Activated naive CD8-positive, alpha-beta T cell treated with anti-CD3 and anti-CD28 coated beads for 36 hours (primary cell): ENCODE measurements at regions not wholly inside any gene's neighbourhood (a gene's known extent, or its start where the extent isn't known, plus 50 kb on each side); places are given as distances from the start of the nearest gene placed in this dataset.

Source experiments
- DNase-seq: peaks from one replicate; pipeline ENCODE4 v3.0.0; 2021
- H3K27ac Mint-ChIP-seq: one replicate; pipeline ENCODE4 v1.8.0; 2022; ENCODE audit warnings: mild to moderate bottlenecking, moderate library complexity, mixed read lengths
- H3K27me3 Mint-ChIP-seq: one replicate; pipeline ENCODE4 v1.8.0; 2022; ENCODE audit warnings: mild to moderate bottlenecking, mixed read lengths
- H3K36me3 Mint-ChIP-seq: one replicate; pipeline ENCODE4 v1.8.0; 2021; ENCODE audit warnings: mild to moderate bottlenecking, mixed read lengths
- H3K4me1 Mint-ChIP-seq: one replicate; pipeline ENCODE4 v1.8.0; 2021; ENCODE audit warnings: mixed read lengths
- H3K4me3 Mint-ChIP-seq: one replicate; pipeline ENCODE4 v1.8.0; 2022; ENCODE audit warnings: mild to moderate bottlenecking, moderate library complexity, mixed read lengths
- H3K9me3 Mint-ChIP-seq: one replicate; pipeline ENCODE4 v1.8.0; 2022; ENCODE audit warnings: mixed read lengths

DNA sequence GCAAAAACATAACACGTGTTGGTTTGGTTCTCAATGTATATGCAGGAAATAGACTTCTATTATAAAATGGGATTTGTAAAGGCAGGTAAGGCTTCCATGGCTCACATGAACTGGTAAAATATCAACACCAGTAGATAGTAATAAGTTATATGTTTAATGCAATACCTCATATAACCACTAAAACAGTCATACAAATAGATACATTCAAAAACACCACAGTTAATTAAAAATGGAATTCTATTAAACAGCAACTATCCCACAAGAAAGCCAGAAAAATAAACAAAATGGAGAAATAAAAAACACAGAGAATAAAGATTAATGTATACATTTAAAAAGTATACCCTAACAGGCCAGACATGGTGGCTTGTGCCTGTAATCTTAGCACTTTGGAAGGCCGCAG is 243.8 kb upstream of the LRATD1 start:
- Mint-ChIP-seq H3K27me3 (no peaks in the 10 kb centered on the region), H3K27ac (no peak overlapping the region), H3K36me3 (no peaks in the 10 kb centered on the region)

DNA sequence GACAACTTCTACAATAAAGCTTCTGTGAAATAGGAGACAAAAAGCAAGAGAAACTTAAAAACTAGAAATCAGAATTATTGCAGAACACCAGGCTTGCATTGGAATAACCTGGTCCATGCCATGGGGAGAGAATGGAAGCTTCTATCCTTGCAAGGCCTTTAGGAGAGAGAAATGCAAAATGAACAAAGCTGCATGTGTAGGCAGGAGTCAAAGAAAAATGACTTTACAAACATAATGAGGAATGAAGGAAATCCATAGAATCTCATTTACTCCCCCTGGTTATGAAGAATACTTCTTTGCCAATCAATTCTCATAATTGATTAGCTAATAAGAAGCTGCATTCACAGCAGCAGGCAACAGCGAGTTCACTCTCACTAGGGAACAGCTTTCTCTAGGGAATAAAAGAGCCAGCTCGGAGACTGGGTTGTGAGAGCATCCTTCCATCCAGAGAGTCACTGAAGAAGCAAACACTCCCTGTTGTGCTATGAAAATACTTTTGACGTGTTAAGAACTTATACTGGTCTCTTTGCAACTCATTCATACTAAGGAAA is 235.9 kb upstream of the LRATD1 start:
- Mint-ChIP-seq H3K36me3 (no peaks in the 10 kb centered on the region), H3K4me3 (no peak overlapping the region), H3K27ac (no peak overlapping the region), H3K27me3 (no peaks in the 10 kb centered on the region), H3K4me1 (no peaks in the 10 kb centered on the region), H3K9me3 (no peaks in the 10 kb centered on the region)
- DNase-seq: no peak

More for the DNA sequence above, 243.8 kb upstream of the LRATD1 start:
- no peak for DNase-seq
- Mint-ChIP-seq H3K9me3 (no peaks in the 10 kb centered on the region), H3K4me1 (no peaks in the 10 kb centered on the region), H3K4me3 (no peak overlapping the region)

DNA sequence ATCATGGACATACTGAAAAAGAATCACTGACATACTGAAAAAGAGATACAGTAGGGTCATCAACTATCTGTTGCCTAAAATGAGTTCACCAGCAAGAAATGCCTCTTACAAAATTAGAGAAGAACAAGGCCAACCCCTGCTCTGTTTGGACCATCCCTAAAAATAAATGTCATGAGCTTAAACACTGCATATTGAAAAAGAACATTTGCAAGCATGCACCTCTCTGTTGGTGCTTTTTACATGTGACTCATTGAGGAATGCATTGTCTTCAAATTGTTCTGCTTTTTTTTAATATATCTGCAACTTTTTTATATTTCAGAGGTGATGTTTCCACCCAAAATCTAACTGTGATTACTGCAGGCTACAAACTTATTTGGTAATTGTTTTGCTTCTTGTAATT is 233.9 kb upstream of the LRATD1 start:
- no peak overlapping the region for H3K27ac Mint-ChIP-seq
- no peaks in the 10 kb centered on the region for H3K36me3 Mint-ChIP-seq
- no peaks in the 10 kb centered on the region for H3K9me3 Mint-ChIP-seq
- no peaks in the 10 kb centered on the region for H3K4me1 Mint-ChIP-seq
- no peaks in the 10 kb centered on the region for H3K27me3 Mint-ChIP-seq
- H3K4me3 Mint-ChIP-seq: no peak overlapping the region
- no peak for DNase-seq

DNA sequence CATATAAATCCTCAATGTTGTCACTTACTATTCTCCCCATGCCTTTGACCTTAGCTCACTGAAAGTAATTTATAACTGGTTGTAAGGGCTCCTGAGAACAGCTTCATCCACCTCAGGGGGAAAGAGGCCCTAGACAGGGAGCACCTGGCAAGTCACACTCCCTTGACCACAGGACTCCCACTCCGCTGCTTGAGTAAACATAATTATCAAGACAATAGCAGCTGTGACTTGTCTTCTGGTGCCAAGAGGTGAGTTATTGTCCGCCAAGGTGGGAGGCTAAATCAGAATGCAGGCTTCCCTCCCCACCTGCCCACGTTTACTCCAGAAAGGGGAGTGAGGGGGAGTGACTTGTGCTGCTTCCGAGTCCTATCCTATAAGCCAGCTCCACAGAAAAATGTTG is 230.6 kb upstream of the LRATD1 start:
- H3K36me3 Mint-ChIP-seq: no peaks in the 10 kb centered on the region

DNA sequence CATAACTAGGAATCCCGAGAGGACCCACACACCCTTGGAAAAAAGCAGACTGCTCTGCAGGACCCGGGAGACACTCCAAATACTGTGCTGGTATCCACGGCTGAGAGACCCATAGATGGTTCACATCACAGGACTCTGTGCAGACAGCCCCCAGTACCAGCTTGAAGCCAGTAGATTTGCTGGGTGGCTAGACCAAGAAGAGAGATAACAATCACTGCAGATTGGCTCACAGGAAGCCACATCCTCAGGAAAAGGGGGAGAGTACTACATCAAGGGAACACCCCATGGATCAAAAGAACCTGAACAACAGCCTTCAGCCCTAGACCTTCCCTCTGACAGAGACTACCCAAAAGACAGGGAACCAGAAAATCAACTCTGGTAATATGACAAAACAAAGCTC is 223.8 kb upstream of the LRATD1 start:
- no peak for DNase-seq
- Mint-ChIP-seq H3K27me3 (no peaks in the 10 kb centered on the region), H3K27ac (no peak overlapping the region), H3K9me3 (peaks cover 2% of the 10 kb centered on the region), H3K36me3 (no peaks in the 10 kb centered on the region), H3K4me1 (no peaks in the 10 kb centered on the region), H3K4me3 (no peak overlapping the region)

More for the DNA sequence above, 230.6 kb upstream of the LRATD1 start:
- Mint-ChIP-seq H3K27me3 (no peaks in the 10 kb centered on the region), H3K9me3 (no peaks in the 10 kb centered on the region), H3K27ac (no peak overlapping the region), H3K4me1 (no peaks in the 10 kb centered on the region), H3K4me3 (no peak overlapping the region)
- no peak for DNase-seq

DNA sequence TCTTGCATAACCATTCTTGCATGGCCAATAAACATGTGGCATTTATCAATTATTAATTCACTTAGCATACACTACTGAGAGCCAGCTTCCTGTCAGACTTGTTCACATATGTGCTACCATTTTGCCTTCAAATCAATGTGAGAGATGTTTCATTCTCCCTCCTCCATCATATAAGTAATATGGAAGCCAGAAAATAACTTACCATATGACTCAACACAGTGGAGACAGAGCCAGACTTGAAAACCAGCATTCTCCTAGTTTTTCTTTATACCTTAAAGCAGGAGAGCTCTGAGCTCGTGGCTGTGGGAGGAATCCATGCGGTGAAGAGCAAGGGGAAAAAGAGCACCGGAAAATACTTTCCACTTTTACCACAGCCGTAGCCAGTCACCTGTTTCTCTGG is 215.0 kb upstream of the LRATD1 start:
- Mint-ChIP-seq H3K4me1 (no peaks in the 10 kb centered on the region), H3K36me3 (no peaks in the 10 kb centered on the region), H3K27me3 (no peaks in the 10 kb centered on the region), H3K4me3 (no peak overlapping the region), H3K27ac (no peak overlapping the region), H3K9me3 (peaks cover 3% of the 10 kb centered on the region)
- no peak for DNase-seq

DNA sequence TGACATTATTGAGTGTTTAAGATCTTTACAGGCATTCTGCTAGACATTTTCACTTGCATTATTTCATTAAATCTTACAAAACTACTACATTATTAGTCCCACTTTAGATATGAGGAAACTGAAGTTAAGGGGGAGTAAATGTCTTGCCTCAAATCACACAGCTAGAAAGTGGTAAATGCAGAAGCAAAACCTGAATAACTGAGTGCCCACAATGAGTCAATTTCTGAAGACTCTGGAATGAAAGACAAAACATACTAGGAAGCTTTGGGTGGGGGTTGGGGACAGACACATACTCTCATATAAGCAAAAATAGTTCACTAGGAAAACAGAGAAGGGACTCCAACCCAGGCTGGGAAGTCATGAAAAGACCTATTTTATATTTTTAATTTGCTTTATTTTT is 214.4 kb upstream of the LRATD1 start:
- H3K4me1 Mint-ChIP-seq: no peaks in the 10 kb centered on the region
- H3K4me3 Mint-ChIP-seq: no peak overlapping the region

DNA sequence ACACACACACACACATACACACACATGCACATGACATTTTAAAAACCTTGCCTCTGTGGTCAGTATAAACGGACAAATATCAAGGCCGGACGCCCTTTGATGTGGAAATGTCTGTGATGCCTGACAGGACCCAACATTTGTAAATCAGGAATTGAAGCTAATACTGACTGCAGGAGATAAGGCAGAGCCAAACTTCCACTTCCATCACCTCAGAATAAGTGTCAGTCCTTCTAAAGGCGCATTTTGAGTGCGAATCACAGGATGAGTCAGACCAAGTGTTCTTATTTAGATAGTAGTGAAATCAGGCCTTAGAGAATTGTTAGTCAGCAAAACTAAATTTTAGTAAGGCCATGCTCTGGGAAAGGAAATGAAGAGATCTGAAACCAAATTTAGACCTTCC is 211.7 kb upstream of the LRATD1 start:
- H3K4me3 Mint-ChIP-seq: no peak overlapping the region
- no peaks in the 10 kb centered on the region for H3K4me1 Mint-ChIP-seq
- peaks cover 2% of the 10 kb centered on the region for H3K9me3 Mint-ChIP-seq
- H3K27me3 Mint-ChIP-seq: no peaks in the 10 kb centered on the region
- H3K27ac Mint-ChIP-seq: no peak overlapping the region
- no peaks in the 10 kb centered on the region for H3K36me3 Mint-ChIP-seq
- DNase-seq: no peak

More for the DNA sequence above, 214.4 kb upstream of the LRATD1 start:
- no peaks in the 10 kb centered on the region for H3K27me3 Mint-ChIP-seq
- H3K9me3 Mint-ChIP-seq: peaks cover 1% of the 10 kb centered on the region
- DNase-seq: no peak
- no peak overlapping the region for H3K27ac Mint-ChIP-seq
- no peaks in the 10 kb centered on the region for H3K36me3 Mint-ChIP-seq

DNA sequence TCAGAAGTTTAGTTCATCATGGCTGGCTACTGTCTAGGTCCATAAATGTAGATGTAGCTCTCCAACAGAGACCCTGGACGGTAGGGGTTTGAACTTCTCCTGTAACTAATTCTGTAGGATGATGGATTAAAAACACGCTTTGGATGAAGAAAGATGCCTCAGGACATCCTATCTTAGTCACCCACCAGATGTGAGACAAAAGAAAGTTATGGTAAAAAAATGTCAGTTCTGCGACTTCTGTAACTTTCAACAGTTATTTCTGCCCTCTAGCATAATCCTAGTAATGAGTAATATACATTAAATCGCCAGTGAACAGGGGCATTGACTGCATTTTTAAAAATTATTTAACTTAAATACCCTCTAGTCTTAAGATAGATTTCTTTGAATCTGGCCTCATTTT is 210.1 kb upstream of the LRATD1 start:
- Mint-ChIP-seq H3K27ac (no peak overlapping the region), H3K36me3 (no peaks in the 10 kb centered on the region), H3K4me1 (no peaks in the 10 kb centered on the region), H3K4me3 (no peak overlapping the region), H3K27me3 (no peaks in the 10 kb centered on the region), H3K9me3 (peaks cover 4% of the 10 kb centered on the region)
- no peak for DNase-seq

DNA sequence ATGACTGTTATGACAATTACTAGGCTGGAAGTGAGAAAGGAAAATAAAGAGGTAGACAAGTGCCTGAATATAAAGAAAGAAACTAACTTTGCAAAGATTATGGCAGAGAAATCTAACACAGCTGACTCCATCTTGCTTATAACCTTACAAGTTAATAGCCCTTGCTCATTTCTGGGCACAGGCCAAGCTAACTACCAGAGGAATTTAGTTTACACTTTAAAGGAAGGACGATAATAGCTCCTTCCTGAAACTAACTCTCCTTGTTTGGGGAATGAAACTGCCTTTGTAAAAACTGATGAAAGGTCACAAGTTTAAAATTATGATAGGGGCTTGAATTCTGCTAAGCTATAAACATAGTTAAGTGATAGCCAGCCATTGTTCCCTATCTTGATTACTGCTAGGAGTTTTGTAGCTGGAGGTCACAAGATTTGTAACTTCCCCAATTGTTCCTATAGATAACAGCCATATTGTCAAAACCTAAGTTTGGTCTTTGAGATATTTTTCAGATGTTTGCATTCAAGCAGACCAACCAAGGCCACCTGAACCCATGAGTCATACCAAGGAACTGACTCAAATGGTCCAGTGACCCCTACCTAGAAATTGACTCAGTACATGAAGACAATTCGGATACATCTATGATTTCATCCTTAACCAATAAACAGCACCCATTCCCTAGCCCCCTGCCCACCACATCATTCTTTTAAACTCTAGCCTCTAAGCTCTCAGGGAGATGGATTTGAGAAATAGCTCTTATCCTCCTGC is 209.2 kb upstream of the LRATD1 start:
- Mint-ChIP-seq H3K27me3 (no peaks in the 10 kb centered on the region), H3K4me1 (no peaks in the 10 kb centered on the region), H3K9me3 (peaks cover 4% of the 10 kb centered on the region), H3K27ac (no peak overlapping the region), H3K36me3 (no peaks in the 10 kb centered on the region), H3K4me3 (no peak overlapping the region)
- no peak for DNase-seq

DNA sequence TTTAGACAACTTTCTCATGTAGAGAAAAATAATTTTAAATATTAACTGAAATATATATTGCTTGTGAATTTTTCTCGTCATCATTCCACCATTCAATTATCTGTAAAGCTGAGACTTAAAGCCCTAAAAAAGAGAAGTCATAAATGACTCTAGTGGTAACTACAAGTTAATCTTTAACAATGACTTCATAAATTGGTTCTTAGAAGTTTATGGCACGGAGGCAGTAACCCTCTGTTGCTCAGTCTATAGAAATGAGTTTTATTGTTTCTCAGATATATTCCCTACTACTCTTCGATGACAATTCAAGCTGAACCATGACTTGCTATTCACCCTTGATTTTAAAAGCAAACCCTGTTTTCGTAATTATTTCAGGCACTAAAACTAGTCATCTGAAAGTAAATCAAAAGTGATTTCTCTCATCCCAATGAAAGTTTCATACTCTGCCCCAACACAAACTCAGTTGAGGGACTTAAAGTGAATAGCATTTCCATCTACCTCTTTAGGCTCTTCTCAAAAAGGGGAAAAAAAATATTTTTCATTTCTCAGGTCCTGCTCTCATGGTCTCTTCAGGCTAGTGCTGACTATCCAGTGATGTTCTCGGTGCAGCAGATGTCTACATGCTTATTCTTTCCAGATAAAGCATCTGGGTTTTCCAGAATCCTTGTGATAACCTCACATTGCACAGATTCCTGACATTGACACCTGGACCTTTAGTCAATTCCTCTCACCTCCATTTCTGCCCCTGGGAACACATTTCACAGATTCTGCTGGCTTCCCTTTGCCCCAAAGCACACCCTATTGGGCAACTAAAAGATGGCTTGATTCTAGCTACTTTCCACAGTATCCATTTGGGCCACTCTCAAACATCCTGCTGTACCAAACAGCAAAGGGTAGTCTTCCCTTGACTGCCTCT is 207.8 kb upstream of the LRATD1 start:
- H3K27ac Mint-ChIP-seq: no peak overlapping the region
- peaks cover 2% of the 10 kb centered on the region for H3K9me3 Mint-ChIP-seq
- no peak for DNase-seq
- no peaks in the 10 kb centered on the region for H3K36me3 Mint-ChIP-seq
- no peak overlapping the region for H3K4me3 Mint-ChIP-seq
- H3K4me1 Mint-ChIP-seq: no peaks in the 10 kb centered on the region
- H3K27me3 Mint-ChIP-seq: no peaks in the 10 kb centered on the region

DNA sequence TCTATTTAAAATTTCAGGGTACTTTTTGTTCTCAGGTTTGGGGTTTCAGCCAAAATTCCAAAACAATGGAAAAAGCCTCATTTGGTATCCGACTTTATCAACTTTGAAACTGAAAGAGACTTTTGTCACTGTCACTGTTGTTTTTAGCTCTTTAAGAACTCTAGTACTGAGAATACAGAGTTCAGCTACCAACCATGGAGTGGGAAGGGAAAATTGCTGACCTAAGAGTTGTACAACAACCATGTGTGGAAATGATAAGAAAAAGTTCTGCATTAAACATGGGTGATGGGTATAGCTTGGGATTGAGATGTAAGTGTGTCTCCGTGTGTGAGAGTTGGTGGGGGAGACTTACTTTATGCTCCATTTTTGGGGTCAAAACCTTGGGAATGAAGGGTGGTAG is 206.6 kb upstream of the LRATD1 start:
- no peaks in the 10 kb centered on the region for H3K27me3 Mint-ChIP-seq
- no peaks in the 10 kb centered on the region for H3K4me1 Mint-ChIP-seq
- H3K9me3 Mint-ChIP-seq: peaks cover 2% of the 10 kb centered on the region
- no peak overlapping the region for H3K27ac Mint-ChIP-seq
- no peaks in the 10 kb centered on the region for H3K36me3 Mint-ChIP-seq
- H3K4me3 Mint-ChIP-seq: no peak overlapping the region
- no peak for DNase-seq

DNA sequence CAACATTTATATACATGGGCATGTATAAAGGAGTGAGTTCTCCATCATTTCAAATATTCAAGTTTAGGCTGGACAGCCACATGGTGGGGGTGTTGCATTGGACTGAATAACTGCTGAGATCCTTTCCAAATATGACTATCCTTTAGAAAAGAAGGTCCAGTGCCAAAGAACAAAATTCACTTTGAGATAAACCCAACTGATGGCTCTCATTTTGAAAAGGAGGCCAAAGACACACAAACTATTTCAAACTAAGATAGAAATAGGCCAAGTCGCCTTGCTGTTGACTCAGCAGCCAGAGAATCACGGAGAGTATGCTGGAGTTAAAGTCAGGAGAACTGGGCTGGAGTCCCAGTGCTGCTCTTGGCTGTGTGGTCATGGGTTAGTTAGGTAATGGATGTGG is 204.5 kb upstream of the LRATD1 start:
- H3K4me3 Mint-ChIP-seq: no peak overlapping the region
- H3K9me3 Mint-ChIP-seq: peaks cover 2% of the 10 kb centered on the region
- H3K36me3 Mint-ChIP-seq: no peaks in the 10 kb centered on the region
- H3K27me3 Mint-ChIP-seq: no peaks in the 10 kb centered on the region
- no peak overlapping the region for H3K27ac Mint-ChIP-seq
- no peaks in the 10 kb centered on the region for H3K4me1 Mint-ChIP-seq
- DNase-seq: no peak

DNA sequence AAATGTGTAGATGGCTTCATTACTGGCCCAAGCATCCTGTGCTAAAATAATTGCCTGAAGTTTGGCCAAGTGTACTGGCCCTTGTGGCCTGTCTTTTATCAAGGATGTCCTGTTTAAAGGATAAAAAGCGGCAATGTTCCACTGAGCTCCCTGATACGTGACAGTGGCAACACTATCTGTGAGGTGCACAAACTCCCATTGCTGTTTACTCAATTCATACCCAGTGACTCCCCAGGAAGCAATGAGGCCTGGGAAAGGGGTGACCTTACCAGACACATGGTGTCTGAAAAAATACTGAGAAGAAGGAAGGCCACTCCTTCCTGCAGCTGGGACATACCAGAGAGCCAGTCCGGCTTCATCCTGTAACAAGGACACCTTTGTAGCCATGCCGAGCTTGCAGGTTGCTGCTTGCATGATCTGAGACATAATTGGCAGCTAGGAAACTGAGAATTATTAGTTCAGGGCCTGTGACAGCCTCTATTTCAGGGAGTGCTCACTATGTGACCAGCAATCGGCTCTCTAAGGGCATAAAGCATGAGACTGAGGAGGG is 198.5 kb upstream of the LRATD1 start:
- H3K36me3 Mint-ChIP-seq: no peaks in the 10 kb centered on the region
- H3K4me1 Mint-ChIP-seq: no peaks in the 10 kb centered on the region
- H3K27me3 Mint-ChIP-seq: no peaks in the 10 kb centered on the region
- H3K4me3 Mint-ChIP-seq: no peak overlapping the region
- no peak overlapping the region for H3K27ac Mint-ChIP-seq
- no peak for DNase-seq
- peaks cover 7% of the 10 kb centered on the region for H3K9me3 Mint-ChIP-seq

DNA sequence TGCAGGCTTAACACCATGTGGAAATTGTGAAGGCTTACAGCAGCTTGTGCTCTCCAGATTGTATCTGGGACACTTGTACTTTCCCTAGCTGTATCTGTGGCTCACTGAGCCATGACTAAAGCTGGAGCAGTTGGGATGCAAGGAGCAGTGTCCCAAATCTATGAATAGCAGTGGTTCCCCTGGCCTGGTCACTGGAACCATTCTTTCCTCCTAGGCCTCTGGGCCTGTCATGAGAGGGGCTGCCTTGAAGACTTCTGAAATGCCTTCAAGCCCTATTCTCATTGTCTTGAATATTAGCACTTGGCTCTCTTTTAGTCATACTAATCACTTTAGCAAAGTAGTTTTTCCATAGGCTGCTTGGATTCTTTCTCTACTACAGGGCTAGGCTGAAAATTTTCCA is 186.8 kb upstream of the LRATD1 start:
- Mint-ChIP-seq H3K27ac (no peak overlapping the region), H3K4me3 (no peak overlapping the region), H3K4me1 (no peaks in the 10 kb centered on the region), H3K36me3 (peaks cover 2% of the 10 kb centered on the region), H3K9me3 (peaks cover 10% of the 10 kb centered on the region), H3K27me3 (no peaks in the 10 kb centered on the region)
- no peak for DNase-seq
